Cardiac muscle cell (in vitro differentiated cells and primary cell): ENCODE measurements at regions not wholly inside any gene's neighbourhood (a gene's known extent, or its start where the extent isn't known, plus 50 kb on each side); places are given as distances from the start of the nearest gene placed in this dataset.
A peak's percentile ranks its signal among the peaks of the same experiment; 100 is the strongest.

Experiments used
- DNase-seq, 2 donors: peaks; one replicate each; pipeline versions ENCODE4 v3.0.0 to v3.0.0-alpha.2; 2010 to 2017; ENCODE audit warnings: low read depth in 1 of 2, low spot score in 1 of 2
- H3K27ac ChIP-seq: fragments of 200-600 bp; sonication (generic); 2 replicates; pipeline ENCODE4 v1.5.1; 2016
- H3K27me3 ChIP-seq: fragments of 200-600 bp; sonication (generic); 2 replicates; pipeline ENCODE4 v1.6.0; 2016; ENCODE audit warnings: control low read depth
- H3K36me3 ChIP-seq: fragments of 200-600 bp; sonication (generic); 2 replicates; pipeline ENCODE4 v1.5.1; 2016; ENCODE audit warnings: control low read depth
- H3K4me1 ChIP-seq: fragments of 200-600 bp; sonication (generic); 2 replicates; pipeline ENCODE4 v1.8.1; 2017; ENCODE audit warnings: low read depth, mild to moderate bottlenecking, mixed run types
- H3K4me3 ChIP-seq: fragments of 200-600 bp; sonication (generic); 2 replicates; pipeline ENCODE4 v1.5.1; 2016; ENCODE audit warnings: mild to moderate bottlenecking
- H3K9me3 ChIP-seq: fragments of 200-600 bp; sonication (generic); 2 replicates; pipeline ENCODE4 v1.5.1; 2017; ENCODE audit warnings: low read depth, mild to moderate bottlenecking, control low read depth
- TF ChIP-seq, protein P1 (sequence below): IDR thresholded peaks from 2 replicates; pipeline ENCODE4 v1.5.1; 2012; ENCODE audit warnings: low read depth, mild to moderate bottlenecking, low read length

DNA sequence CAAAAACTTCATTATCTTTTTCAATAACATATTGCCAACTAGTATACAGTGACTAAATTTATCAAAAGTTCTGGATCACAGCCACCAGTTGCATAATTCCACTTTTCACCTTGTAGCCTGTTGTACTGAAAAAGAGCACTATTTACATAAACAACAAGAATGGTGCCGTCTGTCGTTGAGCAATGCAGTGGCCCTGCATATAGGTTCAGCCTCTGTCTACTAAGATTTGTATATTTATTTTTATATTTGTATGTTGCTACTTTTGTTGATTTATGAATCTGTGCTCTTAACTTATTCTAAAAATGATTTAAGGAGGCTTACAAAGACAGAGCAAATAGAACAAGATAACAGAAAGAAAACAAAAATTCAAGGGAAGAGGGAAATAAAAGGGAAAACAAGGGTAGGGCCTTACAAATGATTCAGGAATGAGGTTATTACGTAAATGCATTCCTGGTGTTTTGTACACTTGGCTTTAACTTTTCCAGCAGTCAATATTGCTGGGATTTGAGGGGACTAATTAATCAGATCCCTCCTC is 257.6 kb upstream of the STT3B start:
- no peaks in the 10 kb centered on the region for H3K27me3 ChIP-seq
- H3K27ac ChIP-seq, result no peak overlapping the region
- no peaks in the 10 kb centered on the region for H3K36me3 ChIP-seq
- H3K9me3 ChIP-seq, result no peaks in the 10 kb centered on the region
- H3K4me1 ChIP-seq, result no peaks in the 10 kb centered on the region
- TF ChIP-seq, protein P1, sequence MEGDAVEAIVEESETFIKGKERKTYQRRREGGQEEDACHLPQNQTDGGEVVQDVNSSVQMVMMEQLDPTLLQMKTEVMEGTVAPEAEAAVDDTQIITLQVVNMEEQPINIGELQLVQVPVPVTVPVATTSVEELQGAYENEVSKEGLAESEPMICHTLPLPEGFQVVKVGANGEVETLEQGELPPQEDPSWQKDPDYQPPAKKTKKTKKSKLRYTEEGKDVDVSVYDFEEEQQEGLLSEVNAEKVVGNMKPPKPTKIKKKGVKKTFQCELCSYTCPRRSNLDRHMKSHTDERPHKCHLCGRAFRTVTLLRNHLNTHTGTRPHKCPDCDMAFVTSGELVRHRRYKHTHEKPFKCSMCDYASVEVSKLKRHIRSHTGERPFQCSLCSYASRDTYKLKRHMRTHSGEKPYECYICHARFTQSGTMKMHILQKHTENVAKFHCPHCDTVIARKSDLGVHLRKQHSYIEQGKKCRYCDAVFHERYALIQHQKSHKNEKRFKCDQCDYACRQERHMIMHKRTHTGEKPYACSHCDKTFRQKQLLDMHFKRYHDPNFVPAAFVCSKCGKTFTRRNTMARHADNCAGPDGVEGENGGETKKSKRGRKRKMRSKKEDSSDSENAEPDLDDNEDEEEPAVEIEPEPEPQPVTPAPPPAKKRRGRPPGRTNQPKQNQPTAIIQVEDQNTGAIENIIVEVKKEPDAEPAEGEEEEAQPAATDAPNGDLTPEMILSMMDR, result no peak
- peak in 1 of 2 donors; percentile 73 for DNase-seq
- H3K4me3 ChIP-seq, result no peak overlapping the region

DNA sequence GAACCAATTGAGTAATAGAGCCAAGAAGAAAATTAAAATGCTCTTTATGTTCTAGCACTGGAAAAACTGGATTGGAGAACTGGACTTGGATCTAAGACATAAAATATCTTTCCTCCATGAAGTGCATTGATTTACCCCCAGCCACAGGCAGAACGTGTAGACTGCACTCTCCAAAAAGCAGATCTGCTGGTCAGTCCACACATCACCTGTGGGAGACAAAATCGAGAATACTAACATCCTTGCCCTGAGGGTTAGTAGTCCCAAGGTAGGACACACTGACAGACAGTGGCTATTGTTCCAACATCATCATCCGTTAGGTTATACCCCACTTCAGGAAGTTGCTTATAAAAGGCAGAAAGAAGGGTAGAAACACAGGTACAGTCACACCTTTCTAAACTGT is 257.1 kb upstream of the STT3B start:
- Histone ChIP-seq H3K9me3 (no peaks in the 10 kb centered on the region), H3K36me3 (no peaks in the 10 kb centered on the region), H3K4me3 (no peak overlapping the region), H3K27me3 (no peaks in the 10 kb centered on the region), H3K4me1 (no peaks in the 10 kb centered on the region), H3K27ac (no peak overlapping the region)
- TF ChIP-seq, protein P1, result no peak
- no peak for DNase-seq

DNA sequence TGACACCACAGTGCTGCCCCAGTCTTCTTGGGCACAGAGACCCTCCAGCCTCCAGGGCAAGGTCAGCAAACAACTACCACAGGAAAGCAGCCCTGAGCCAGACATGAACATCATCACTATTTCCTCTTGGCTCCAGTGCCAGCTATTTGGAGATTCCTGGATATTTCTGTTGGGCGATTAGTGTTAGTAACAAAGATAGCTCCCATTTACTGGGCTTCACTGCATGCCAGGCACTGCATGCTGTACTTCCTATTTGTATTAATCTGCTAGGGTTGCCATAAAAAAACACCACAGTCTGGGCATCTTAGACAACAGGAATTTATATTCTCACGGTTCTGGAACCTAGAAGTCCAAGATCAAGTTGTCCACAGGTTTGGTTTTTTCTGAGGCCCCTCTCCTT is 255.1 kb upstream of the STT3B start:
- H3K36me3 ChIP-seq, result no peaks in the 10 kb centered on the region
- no peaks in the 10 kb centered on the region for H3K4me1 ChIP-seq
- H3K4me3 ChIP-seq, result no peak overlapping the region
- H3K27ac ChIP-seq, result no peak overlapping the region
- peak in 1 of 2 donors; percentile 32 for DNase-seq
- TF ChIP-seq, protein P1, result no peak
- no peaks in the 10 kb centered on the region for H3K9me3 ChIP-seq
- H3K27me3 ChIP-seq, result no peaks in the 10 kb centered on the region

DNA sequence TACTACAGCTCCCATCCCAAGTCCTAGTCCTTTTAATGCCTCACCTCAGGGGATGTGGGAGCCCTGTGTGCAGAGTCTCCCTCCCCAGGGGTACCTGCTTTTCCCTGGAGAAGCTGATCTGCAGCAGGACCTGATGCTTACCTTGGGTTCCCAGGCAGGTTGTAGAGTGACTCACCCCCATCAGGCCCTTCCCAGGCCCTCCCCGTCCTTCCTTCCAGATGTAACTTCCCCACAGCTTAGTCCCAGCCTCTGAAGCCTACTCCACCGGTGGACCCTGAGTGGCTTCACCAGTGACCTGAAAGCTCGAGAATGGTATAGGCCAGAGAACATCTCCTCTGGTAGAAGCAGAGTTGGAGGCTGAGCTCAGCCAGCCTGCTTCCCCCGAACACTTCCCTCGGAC is 254.2 kb upstream of the STT3B start:
- TF ChIP-seq, protein P1, result no peak
- Histone ChIP-seq H3K4me3 (no peak overlapping the region), H3K27ac (no peak overlapping the region), H3K36me3 (no peaks in the 10 kb centered on the region), H3K27me3 (no peaks in the 10 kb centered on the region), H3K9me3 (no peaks in the 10 kb centered on the region), H3K4me1 (no peaks in the 10 kb centered on the region)
- DNase-seq, result no peak

DNA sequence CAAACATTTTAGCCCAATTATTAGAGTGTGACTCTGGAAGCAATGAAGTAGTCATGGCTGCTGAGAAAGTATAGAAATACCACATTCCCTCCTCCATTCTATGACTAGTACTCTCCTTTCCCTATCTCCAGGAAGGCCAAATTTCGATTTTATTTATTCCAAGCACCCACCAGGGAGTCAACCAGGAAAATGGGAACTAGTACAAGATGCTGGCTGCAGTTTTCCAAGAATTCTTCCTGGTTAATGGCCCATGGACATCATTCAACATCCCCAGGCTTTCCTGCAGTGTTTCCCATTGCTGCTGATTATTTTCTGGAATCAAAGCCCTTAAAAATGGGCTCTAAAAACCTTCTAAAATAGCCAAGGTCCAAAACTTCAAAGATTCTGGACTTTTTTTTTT is 247.9 kb upstream of the STT3B start:
- no peaks in the 10 kb centered on the region for H3K36me3 ChIP-seq
- TF ChIP-seq, protein P1, result no peak

More for the DNA sequence above, 247.9 kb upstream of the STT3B start:
- no peak for DNase-seq
- H3K4me1 ChIP-seq, result no peaks in the 10 kb centered on the region
- no peaks in the 10 kb centered on the region for H3K27me3 ChIP-seq
- H3K4me3 ChIP-seq, result no peak overlapping the region
- H3K27ac ChIP-seq, result no peak overlapping the region
- H3K9me3 ChIP-seq, result no peaks in the 10 kb centered on the region
